ENCODE measurements at regions not wholly inside any gene's neighbourhood (a gene's known extent, or its start where the extent isn't known, plus 50 kb on each side); places are given as distances from the start of the nearest gene placed in this dataset.

- DNase-seq: no peak
Measured at GRCh38 chr10:30116041-30116491, 56.7 kb upstream of the JCAD start.

DNA sequence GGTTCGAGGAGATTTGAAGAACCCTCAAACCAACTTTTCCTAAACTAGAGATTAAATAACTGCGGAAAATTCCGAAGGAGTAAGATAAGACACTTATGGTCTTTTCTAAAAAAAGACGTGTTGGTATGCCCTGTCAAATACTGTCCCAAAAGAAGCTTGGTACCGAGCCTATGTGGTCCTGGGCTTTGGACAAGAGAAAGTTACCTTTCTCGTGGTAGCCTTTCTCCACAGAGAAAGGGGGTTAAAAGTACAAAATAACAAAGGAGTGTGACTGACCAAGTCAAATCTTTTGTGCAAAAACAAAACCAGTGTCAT lies 56.2 kb upstream of the JCAD start:
- DNase-seq: no peak

DNA sequence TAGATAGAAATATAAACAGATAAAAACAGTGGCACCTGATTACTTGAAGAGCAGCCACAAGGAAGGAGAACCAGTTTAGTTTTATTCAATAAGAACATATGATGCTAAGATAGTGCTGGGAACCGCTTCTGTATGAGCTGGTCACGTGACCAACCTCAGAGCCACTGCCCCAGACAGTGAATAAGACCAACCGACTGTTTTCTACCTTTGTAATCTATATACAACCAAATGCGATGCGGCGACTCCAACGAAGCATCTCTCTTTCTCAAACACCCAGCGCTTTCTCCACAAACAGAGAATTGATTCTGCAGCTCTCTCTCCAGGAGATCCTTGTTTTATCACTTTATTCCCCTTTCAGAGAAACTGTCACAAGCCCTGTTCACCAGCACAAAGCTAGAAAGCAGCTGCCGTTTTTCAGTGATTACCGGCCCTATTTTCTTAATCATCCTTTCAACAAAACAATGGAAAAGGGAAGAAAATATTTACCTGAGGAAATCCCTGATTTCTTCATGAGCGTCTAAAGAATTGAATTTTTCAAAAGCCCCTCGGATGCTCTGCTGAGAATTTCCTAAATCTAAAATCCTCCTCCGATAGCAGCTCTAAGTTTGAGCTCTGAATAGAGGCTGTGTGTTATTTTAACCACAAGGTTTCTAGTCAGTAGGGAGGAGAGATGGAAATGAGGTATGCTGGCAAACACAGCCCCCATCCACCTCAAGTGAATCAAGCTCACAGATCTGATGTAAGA lies 55.7 kb upstream of the JCAD start:
- no peak for DNase-seq

- no peak for DNase-seq
Measured at GRCh38 chr10:30114401-30114800, 55.0 kb upstream of the JCAD start.

DNA sequence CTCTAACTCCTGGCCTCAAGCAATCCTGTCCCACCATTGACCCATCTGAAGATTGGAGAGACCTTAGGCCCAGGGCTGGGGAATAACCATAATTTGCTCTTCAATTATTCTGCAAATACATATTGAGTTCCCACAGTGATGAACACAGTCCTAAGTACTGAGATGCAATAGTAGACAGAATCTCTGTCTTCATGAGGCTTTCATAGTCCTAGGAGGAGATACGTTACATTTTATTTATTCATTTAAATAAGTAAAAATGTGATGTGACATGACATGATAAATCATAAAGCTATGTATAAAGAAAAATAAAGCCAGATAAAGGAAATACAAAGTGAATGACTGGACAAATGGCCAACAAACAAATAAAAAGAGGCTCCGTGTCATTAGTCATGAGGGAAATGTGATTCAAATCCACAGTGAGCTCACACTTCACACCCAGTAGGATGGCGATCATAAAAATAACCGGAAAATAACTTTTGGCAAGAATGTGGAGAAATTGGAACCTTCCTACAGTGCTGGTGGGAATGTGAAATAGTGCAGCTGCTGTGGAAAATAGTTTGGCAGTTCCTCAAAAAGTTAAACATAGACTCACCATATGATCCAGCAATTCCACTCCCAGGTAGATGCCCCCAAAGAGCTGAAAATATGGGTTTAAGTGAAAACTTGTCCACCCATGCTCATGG lies 52.1 kb upstream of the JCAD start:
- no peak for DNase-seq

All from T1000 (cell line).